ENCODE measurements at regions not wholly inside any gene's neighbourhood (a gene's known extent, or its start where the extent isn't known, plus 50 kb on each side); places are given as distances from the start of the nearest gene placed in this dataset.
"Not testable (repeated sequence)": the region's sequence is repeated elsewhere in the genome, so short reads cannot be mapped to it uniquely, and the experiment has no call there.

DNA sequence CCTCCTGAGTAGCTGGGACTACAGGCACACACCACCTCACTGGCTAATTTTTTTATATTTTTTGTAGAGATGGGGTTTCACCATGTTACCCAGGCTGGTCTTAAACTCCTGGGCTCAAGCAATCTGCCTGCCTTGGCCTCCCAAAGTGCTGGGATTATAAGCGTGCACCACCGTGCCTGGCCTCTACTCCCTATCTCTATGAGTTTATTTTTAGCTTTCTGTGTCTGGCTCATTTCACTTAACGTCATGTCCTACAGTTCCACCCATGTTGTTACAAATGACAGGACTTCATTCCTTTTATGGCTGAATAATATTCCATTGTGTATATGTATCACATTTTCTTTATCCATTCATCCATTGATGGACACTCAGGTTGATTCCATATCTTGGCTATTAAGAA lies 164.2 kb upstream of the ZNF648 start:
- DNase-seq = not testable (repeated sequence)

DNA sequence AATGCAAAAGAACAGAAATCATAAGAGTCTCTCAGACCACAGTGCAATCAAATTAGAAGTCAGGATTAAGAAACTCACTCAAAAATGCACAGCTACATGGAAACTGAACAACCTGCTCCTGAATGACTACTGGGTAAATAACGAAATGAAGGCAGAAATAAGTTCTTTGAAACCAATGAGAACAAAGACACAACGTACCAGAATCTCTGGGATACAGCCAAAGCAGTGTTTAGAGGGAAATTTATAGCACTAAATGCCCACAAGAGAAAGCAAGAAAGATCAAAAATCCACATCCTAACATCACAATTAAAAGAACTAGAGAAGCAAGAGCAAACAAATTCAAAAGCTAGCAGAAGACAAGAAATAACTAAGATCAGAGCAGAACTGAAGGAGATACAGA lies 160.5 kb upstream of the ZNF648 start:
- not testable (repeated sequence) for DNase-seq

DNA sequence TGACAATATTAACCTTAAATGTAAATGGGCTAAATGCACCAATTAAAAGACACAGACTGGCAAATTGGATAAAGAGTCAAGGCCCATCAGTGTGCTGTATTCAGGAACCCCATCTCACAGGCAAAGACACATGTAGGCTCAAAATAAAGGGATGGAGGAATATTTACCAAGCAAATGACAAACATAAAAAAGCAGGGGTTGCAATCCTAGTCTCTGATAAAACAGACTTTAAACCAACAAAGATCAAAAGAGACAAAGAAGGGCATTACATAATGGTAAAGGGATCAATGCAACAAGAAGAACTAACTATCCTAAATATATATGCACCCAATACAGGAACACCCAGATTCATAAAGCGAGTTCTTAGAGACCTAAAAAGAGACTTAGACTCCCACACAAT lies 159.9 kb upstream of the ZNF648 start:
- not testable (repeated sequence) for DNase-seq

DNA sequence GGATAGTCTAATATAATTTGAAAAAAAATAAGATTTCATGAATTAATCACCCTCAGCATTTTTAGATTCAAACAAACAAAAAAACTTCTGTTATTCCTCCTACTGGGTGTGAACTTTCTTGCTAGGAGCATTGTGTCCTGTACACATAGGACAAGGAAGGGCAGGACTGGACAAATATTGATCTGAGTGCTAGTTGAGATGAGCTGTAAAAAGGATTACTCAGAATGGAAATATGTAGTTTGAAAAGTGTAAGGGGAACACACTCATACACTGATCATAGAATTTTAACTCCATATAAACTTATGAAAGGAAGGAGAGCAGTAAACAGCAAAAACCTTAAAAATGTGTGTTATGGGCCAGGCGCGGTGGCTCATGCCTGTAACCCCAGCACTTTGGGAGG lies 156.5 kb upstream of the ZNF648 start:
- no peak for DNase-seq

DNA sequence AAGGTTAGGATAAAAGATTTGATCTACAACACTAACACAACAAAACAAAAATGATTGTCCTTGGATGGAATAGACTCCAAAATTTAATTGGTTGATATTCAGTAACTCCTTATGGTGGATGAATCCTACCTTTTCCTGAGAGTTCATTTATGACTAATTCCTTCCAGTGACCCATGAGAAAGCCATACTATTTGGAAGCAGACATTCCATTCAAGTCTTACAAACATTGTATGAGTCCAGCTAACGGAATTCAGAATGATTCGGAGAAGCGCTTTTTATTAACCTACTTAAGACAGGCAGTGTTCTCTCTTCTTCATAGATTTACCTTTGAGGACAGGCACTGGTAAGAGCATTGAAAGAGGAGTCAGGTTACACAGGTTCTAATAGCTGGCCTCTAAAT lies 155.6 kb upstream of the ZNF648 start:
- DNase-seq = no peak

DNA sequence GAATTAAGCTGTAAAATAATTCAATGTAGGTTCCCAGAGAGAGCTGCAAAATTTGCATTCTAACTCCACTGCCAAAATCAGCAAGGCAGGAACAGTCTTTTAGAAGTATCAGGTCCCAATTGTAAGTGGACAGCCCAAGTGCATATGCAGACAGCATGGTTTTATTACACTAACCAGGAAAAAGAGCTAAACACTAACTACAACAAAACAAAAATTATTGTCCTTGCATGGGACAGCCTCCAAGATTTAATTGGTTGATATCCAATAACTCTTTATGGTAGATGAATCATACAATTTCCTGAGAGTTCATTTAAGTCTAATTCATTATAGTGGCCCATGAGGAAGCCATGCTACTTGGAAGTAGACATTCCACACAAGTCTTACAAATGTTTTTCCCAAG lies 154.3 kb upstream of the ZNF648 start:
- no peak for DNase-seq

DNA sequence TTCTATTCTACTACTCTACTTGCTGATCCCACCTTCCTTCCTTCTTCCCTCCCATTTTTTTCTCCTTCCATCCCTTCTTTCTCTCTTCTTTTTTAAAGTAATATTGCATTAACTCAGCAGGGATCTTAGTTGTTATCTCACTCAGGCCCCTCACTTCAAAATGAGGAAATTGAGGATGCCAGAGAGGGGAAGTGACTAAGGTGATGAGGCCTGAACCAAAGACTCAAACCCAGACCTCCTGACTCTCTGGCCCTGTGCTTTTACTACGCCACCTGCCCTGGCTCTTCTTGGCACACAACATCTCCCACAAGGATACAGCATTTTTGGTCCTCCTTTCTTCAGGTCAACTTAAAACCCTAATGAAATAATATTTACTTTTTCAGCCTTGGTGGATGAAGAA lies 151.7 kb upstream of the ZNF648 start:
- DNase-seq = no peak

DNA sequence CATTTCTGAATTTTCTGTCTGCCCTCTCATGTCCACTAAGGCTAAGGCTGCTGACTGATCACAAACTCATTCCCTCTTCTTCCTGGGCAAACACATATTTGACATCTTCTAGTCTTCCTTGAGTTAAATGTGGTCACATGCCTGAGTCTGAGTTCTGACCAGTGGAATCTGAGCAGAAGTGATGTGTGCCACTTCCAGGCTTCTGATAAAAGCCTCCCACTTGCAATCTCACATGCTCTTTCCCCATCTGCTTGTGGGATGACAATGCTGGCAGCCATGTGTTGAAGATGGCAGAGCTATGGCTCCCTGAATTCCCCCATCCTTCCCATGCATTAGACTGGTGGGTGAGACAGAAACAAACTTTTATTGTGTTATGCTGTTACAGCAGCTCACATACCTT lies 149.9 kb upstream of the ZNF648 start:
- no peak for DNase-seq

DNA sequence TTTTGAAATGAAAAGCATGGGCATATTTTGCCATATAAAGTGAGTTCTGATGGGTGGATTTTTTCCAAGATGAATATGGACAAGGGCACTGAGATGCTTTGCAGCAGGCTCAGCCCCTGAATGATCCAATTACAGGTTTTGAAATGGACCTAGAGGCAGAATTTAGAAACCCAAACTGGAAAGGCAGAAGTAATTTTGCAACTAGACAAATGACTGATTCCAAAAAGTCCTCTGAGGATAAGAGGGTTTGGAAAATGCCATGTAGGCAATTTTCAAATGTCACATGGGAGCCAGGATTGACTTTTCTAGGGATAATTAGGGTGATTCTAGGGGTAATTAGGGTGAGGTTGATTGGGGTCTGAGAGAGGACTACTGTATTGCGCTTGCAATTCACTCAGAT lies 148.9 kb upstream of the ZNF648 start:
- no peak for DNase-seq

DNA sequence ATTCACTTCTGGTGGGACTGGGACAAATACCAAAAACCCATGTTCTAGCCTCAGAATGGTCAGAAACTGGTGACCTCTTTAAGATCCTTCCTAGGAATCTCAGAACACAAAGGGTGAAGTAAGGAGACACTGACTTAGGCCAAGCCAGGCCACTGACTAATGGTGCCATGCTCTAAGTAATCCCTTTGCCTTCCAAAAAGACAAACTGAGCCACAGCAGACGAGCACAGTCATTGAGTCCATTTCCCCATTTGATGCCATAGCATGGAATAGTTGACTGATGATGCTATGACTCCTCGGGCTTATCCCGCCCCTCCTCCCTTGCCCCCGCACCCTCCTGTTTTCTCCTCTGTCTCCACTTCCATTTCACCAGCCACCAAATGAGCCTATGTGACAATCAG lies 145.8 kb upstream of the ZNF648 start:
- no peak for DNase-seq

DNA sequence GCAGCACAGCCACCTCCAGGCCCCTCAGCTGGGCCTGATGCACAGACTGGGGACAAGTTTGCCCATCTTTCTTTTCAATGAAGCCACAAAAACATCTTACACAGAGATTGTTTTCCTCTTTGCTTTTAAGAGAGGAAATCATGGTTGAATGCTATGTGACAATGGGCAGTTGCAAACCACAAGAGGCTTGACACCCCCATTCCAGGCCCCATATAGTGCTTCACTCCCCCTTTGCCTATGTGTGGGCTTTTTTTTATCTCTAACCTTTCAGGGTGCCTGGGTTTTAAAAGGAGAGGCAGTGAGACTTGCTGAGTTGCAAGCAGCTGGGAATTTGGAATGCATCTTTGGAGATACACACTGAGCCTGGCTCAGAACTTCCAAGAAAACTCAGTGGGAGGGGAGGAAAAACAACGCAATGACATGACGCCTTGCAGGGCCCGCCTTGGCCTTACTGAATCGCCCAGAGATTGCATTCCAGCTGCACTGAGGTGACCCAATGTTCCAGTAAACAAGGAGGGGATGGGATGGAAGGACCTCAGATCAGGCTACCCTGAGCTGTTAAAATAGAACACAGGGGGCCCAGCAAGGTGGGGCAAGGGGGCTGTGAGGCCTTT lies 145.2 kb upstream of the ZNF648 start:
- no peak for DNase-seq

DNA sequence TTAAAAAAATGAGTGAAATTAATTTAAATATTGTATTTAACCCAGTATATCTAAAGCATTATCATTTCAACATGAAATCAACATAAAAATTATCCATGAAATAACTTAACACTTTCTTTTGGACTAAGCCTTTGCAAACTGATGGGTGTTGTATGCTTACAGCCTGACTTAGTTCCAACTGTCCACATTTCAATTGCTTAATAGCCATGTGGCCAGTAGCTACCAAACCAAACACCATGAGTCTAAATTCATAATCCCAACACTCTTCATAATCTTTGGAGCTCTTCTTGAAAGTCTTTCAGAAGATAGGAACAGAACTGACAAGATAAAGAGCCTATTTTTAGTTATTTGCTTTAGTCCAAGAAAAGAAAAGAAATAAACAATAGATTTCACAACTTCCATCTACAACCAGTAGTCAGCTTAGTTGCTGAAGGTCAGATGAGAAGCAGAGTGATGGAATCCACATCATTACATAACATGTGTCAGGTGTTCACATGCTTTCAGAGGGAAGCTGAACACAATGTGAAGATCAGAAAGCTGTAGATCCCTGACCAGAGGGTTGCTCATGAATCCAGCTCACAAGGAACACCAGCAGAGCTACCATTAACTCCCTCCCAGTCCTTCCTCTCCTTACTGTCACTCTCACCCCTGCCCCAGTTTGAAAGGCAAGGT lies 144.0 kb upstream of the ZNF648 start:
- no peak for DNase-seq

DNA sequence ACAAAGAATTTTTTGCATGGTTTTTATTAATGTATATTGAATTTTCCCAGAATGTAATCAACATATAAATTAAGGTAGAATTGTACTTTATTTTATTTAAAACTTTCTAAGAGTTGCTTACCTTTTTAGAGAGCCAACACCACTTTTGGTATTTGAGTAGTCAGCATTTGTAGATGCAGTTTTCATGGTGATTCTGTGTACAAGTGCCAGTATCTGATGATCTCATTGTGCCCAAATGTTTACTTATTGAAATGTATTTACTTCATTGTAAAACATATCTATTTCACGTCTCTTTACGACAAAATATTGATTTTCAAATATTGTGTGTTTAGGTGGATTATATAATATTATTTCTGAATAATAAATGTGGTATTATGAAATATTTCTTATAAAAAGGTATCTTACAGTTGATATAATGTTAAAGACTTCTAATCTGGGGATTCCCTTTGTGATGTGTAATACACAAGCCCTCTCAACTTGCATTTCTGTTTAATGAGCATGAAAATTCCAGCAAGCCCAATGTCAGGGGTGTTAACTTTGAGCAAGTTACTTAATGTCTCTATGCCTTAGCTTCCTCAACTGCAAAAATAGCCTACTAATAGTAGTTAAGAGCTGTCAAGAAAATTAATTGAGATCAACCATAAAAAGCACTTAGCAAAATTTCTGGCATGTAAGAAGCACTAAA lies 141.8 kb upstream of the ZNF648 start:
- DNase-seq = no peak

DNA sequence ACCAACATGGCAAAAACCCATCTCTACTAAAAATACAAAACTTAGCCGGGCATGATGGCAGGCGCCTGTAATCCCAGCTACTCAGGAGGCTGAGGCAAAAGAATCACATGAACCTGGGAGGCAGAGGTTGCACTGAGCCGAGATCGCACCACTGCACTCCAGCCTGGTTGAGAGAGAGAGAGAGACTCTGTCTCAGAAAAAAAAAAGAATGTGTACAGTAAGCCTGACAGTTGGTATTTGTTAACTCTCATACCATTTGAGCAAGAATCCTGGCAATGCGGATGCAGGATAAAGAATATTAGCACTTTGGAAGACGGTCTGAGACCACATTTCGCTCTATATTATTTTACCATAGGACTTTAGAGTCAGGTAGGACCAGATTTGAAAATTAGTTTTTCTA lies 140.0 kb upstream of the ZNF648 start:
- DNase-seq = not testable (repeated sequence)

DNA sequence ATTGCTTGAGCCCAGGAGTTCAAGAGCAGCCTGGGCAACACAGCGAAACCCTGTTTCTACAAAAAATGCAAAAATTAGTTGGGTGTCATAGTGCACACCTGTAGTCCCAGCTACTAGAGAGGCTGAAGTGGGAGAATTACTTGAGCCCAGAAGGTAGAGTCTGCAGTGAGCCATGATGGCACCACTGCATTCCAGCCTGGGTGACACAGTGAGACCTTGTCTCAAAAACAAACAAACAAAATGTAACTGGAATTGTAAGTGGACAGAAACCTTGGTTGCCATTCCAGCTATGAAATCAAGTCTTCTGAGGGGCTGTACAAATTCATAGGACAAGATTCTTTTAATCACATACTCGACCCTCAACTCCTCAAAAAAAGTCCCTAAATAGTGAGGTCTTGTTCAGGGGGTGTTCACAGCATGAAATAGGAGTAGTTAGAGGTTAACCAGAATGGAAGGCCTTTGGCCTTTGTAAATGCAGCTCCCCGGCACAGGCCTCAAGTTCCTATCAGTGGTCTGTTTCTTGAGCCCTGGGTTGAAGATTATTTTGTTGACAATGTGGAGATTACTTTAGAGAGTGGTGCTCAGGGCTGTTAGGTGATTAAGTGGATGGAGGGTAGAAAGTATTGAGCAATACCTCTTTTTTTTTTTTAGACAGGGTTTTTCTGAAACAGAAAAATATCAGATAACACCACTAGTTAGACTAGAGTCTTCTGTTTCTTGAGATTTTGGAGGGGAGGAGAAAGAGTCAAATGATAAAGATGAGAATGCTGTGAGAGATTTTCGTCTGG lies 138.7 kb upstream of the ZNF648 start:
- DNase-seq = no peak

DNA sequence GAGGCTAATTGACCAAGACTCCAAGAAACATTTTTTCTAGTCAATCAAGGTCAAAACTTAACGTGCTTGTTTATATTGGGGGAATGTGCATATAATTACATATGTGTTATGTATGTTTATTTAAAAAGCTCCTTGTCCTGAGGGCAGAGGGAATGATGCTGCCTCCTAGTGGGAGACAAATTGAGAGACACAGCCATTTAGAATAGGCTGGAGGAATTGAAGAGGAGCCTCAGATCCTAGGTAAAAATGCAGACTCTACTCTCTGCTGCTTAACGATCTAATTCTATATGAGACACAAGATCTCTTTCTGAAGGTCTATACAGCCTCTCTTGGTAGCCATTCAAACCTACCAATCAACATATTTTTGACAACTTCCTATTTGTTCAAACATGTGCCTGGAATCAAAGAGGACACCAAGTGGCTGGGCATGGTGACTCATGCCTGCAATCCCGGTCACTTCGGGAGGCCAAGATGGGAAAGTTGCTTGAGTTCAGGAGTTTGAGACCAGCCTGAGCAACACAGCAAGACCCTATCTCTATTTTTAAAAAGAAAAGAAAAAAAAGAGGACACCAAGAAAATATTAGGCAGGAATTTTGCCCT lies 136.6 kb upstream of the ZNF648 start:
- DNase-seq = no peak

DNA sequence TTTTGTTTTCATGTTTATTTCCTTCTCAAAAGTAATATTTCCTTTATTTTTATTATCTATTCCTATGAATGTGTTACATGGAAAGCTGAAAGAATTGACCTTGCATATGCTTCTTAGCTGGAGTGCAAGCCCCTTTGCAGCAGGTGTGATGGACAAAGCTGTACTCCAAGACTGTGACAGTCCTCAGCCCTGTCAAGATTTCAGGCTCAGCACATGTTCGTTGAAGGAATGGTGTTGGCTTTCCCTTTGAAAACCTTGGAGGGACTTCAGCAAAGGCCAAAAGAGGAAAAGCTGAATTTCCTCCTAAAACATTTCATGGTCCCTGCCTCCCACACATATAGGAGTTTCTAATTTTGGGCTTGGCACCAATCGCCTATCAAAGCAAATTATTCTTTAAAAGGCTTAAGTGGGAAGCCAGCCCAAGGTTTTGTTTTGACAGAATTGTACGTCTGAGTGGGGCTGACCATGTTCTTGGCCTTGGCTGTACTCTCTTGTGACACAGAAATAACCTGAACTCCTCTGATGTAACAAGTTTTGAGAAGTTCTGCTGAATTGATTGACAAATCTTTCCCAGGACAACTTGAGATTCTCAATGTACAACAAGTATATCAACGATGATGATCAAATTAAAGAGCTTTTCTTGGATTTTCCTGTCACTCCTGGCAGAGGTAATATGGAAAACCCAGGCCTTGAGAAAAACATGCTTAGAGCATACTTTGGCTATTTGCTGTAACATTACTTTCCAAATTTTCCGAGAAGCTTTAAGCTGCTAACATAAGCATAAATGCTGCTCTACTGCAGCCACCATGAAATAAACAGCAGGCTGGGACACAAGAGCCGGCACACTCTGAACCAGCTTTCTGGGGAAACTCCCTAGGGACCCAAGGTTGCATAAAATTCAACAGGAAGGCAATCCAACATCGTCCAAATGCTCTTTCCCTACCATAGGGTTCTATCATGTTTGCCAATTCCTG lies 135.7 kb upstream of the ZNF648 start:
- DNase-seq = no peak

DNA sequence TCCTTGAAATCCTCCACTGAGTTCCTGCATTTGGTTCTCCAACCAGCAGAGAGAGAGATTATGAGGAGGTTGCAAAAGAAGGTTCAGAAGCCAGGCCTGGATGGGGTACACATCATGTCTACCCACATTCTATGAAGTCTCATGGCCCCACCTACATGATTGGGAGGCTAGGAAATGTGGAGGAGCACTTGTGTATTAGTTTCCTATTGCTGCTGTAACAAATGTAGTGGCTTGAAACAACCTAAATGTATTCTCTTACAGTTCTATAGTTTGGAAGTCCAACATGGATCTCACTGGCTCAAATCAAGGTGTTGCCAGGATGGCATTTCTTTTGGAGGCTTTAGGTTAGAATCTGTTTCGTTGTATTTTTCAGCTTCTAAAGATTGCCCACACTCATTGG lies 134.2 kb upstream of the ZNF648 start:
- no peak for DNase-seq

DNA sequence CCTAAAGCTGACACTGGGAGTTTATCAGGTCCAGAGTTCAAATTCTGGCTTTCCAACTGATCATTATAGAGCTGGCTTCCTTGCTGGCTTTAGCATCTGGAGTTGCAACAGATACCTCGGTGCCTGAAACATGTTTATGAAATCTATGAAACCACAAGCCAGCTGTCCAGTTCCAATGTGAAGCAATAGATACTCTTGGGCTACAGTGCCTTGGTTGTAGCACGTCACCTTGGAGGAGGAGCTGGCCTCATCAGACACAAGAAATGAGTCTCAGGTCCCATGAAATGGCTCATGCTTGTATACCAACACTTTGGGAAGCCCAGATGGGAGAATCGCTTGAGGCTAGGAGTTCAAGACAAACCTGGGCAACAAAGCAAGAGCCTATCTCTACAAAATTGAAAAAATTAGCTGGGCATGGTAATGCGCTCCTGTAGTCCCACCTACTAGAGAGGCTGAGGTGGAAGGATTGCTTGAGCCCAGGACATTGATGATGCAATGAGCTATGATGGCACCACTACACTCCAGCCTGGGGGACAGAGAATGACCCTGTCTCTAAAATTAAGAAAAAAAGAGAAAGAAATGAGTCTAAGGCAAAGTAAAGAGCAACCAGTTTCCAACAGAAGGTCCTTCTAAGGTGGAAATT lies 132.5 kb upstream of the ZNF648 start:
- DNase-seq = no peak

DNA sequence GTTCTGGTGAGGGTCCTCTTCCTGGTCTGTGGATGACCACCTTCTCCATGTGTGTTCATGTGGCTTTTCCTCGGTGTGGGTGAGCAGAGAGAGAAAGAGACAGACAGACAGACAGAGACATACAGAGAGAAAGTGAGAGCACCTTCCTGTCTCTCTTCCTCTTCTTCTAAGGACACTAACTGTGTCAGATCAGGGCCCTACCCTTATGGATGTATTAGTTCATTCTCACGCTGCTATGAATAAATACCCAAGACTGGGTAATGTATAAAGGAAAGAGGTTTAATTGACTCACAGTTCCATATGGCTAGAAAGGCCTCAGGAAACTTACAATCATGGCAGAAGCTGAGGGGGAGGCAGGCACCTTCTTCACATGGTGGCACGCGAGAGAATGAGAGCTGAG lies 131.5 kb upstream of the ZNF648 start:
- no peak for DNase-seq

DNA sequence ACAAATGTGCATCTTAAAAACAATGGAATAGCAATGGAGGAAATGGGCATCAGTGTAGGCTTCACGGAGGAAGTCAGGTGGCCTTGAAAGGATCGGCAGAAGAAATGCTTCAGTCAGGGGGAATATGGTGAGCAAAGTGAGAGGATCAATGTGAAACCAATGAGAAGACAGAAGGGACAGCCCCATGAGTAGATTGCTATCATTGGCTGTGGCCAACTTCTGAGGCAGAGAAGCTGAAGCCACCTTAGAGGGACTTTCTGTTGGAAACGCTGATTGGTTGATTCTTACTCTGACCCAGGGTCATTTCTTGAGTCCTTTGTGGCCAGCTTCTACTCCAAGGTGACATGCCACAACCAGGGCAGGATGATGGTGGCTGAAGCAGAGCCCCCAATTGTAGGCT lies 130.7 kb upstream of the ZNF648 start:
- DNase-seq = no peak
